GM18517 (cell line): ENCODE measurements at regions not wholly inside any gene's neighbourhood (a gene's known extent, or its start where the extent isn't known, plus 50 kb on each side); places are given as distances from the start of the nearest gene placed in this dataset.

ENCODE experiments used
- ATAC-seq: cut with Tn5 transposase; IDR thresholded peaks from one replicate; pipeline ENCODE4 v1.9.1; 2021; ENCODE audit warnings: mild to moderate bottlenecking, moderate library complexity; ENCODE audit not compliant: unreplicated experiment

DNA sequence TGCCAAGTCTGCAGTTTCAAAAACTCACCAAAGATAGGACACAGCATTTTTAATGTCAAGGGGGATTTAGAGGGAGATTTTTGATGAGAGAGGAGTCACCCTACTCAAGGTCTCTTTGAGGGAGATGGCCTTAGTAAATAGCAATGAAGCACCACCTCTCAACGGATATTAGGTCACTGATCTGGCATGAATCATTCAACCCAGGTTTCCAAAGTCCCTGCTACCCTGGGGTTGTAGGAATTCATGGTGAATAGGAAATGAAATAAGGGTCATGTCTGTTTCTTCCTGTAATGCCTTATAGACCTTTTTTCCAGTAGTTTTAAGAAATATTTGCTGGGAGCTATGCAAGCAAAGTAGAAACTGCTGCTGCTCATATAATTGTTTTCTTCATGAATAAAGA, 2154.9 kb downstream of the LRRC4C start:
- ATAC-seq: no peak

DNA sequence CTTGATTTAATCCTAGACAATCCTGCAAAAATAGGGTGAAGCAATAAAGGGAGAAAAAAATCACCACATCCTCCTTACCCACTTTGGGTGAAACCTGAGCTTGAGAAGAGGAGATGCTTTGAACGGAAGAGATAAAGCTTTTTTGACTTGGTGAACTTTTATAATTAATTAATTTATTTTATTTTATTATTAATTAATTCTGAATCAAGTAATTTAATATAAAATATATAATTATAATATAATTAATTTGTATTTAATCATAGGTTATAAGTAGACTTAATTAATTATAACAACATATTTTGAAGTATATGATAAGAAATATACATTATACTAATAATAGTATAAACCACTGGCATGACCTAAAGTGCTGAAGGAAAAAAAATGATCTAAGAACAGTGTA, 2164.8 kb downstream of the LRRC4C start:
- ATAC-seq: no peak

DNA sequence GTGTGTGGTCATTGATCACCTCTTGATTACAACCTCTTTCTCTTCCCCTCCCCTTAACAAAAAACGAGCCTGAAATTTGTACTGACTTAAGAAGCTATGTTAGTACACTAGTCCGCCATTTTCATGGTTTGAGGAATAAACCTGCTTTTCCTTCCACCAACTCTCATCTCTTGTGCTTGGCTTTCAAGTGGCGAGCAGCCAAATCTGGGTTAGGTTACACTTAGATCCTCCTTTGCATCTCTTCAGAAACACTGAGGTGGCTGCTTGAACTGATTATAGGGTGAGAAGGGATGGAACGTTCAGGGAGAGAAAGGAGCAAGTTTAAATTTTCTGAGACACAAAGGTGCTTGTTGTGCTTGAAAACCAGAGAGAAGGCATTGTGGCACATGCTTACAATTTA, 2171.4 kb downstream of the LRRC4C start:
- ATAC-seq: no peak

DNA sequence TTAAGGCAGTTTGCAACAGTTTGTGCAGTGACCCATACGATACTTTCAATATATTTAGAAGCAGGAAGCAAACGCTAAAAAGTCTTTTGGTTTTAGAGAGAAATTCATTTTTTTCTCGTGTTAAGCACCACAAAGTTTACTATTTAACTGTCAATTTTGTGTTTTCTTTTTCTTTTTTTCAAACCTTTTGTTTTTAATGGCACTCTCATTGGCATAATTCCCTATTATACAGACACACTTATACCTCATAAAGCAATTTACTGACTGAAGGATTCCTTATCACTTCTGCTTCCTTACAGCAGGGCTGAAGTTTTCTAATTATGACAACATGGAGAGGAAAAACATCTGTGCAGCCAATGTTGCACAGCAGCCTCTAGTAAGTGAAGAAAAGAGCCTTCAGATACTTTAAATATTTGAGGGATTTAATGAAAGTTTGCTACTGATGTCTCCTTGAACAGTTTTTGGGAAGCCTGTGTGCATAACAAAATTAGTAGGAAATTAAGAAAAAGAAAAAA, 2191.2 kb downstream of the LRRC4C start:
- no peak for ATAC-seq

DNA sequence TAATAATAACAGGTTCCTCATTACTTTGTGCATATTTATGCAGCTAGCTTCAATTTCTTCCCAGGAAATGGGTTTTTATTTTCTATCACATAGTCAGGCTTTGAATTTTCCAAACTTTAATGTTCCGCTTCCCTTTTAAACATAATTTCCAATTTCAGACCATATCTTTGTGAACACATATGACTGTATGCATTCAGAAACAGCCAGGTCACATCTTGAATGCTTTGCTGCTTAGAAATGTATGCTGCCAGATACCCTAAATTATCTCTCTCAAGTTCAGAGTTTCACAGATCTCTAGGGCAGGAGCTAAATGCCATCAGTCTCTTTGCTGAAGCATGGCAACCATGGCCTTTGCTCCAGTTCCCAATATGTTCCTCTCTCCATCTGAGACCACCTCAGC, 2203.8 kb downstream of the LRRC4C start:
- ATAC-seq: no peak

DNA sequence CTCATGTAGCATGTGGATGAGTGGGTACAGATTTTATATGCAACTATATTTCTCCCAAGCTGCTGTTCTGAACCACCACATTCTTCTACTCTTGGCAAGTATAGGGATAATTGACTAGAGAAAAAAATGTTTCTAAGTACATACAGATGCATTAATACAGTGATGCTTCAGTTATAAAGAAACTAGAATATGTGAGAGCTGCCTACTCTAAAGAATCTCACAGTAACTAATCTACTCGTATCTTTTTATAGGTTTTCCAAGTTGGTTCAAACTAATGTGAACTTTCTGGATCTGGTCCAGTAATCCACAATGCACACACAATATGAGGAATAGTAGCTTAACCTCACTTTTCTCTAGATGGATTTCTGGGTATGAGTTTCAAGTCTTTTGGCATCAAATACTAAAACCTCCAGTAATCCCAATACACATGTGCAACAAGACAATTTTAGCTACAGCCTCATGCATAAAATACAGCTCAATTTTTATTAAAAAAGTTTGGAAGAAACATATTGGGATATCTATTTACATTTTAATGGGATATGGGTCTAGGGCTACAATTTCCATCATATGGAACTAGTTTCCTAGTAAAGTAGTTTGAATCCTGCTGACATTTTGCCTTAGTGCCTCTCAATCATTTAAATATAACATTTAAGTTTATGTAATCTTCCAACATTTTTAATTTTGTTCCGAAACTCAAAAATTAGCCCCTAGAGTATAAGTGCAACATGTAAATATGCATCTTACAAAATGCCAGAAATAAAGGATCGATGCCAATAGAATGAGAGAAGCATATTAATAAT, 2209.7 kb downstream of the LRRC4C start:
- no peak for ATAC-seq

DNA sequence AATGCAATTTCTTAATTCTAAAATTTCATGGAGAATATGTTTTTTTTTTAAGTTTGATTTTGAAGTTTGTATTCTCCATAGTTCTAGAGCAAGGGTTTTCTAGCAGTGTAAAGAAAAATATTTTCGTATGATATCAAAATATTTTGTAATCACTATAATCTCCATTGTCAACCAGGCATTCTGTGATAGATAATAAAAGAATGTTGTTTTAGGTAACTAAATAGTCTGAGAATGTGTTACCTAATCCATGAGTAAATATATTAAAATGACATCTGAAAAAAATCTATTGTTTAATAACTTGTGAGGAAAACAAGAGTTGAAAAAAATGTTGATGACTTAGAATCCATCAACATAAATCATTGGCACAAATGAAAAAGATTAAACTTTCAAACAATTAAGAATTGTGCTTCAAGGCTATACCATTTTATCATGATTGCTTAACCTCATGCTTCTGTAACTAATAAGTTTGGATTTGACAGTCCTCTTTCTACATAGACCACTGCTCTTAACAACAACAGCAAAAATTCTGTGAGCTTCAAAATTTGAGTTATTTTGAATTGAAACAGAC, 2211.8 kb downstream of the LRRC4C start:
- no peak for ATAC-seq

DNA sequence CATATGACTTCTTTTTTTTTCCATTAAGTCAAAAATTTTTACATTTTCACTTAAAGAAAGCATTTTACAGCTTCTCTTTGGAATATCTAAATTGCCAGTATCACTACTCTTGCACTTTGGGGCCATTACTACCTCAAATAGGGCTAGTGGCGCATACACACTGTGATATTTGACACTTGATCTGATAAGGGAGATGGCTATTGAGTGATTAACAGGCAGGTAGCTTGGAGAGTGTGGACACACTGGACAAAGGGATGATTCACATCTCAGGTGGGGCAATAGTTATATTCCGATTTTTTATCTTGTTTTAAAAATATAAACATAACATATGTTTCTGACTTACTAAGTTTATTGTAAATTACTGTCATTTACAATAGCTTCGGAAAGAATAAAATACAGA, 2219.9 kb downstream of the LRRC4C start:
- no peak for ATAC-seq

DNA sequence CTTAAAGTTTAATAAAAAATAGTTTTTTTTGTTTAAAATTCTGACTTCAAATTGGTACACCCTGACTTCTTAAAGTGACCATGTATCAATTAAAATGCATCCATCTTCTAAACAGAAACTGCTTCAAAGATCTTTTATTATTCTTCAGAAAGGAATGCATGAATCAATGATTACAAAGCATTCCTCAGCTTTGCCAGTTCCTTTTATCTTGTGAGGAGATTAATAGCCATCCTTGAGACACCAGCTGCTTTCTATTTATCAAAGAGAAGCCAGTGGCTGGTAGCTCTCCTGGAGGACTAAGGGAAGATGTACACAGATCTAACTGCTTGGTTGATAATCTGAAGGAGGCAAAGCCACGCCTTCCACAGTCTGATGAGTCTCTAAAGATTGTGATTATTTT, 2222.5 kb downstream of the LRRC4C start:
- no peak for ATAC-seq

DNA sequence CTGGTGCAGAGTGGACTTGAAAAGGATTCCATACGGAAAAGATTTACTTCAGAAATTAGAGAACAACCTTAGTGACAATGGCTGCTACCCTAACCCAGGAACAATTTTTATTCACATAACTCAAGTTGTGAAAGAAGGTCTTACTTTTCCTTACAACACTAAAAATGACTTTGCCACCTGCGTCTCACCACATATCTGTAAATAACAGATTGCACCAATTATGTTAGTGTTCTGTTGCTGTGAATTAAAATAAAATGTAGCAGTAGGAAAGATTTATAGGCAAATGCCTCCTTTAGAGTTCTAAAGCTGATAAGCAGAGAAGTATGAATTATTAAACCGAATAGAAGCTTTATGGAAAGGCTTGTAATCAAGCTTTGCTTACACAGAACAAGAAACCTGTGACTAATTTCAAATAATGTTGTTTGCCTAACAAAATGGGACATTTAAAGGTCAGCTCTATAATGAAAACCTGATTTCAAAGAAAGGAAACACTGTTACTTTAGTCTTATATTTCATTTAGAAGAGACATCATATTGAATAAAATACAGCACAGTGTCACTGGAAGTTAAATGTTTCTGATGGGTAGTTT, 2237.8 kb downstream of the LRRC4C start:
- no peak for ATAC-seq

DNA sequence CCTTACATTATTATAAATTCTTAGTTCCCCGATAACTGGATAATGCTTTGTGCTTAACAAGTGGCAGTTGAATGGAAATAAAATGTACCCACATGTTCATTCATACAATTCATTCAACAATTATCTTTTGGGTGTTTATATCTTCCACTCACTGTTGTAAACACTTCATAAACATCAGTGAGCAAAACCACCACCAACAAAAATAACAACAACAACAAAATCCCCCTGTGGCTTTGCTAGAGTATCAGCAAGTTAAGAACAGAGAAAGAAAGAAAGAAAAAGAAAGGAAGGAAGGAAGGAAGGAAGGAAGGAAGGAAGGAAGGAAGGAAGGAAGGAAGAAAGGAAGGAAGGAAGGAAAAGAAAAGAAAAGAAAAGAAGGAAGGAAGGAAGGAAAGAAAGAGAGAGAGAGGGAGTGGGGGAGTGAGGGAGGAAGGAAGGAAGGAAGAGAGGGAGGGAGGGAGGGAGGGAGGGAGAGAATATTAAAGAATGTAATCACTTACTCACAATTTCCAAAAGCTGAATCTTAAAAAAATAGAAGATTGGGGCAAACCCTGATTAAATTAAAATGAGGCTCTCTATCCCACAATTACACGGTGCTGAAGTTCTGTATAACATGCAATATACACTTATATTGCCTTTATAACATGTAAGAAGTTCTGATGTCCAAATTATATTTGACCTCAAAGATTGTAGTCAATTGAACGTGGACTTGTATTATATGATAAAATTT, 2238.8 kb downstream of the LRRC4C start:
- ATAC-seq: no peak

DNA sequence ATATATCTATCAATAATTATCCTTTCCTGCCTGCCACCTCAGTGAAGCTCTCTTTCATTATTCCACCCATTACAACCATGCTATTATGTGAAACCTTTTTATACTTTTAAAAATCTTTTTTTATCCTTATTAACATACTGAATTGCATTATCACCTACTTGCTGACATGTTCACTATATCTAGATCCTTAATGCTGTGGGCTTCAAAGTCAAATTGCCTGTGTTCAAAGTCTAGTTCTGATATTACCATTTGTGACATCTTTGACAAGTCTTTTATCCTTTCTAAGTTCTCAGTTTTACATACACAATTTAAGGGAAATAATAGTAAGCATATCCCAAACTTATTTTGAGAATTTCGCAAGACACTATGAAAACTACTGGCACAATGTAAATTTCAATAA, 2239.4 kb downstream of the LRRC4C start:
- no peak for ATAC-seq

DNA sequence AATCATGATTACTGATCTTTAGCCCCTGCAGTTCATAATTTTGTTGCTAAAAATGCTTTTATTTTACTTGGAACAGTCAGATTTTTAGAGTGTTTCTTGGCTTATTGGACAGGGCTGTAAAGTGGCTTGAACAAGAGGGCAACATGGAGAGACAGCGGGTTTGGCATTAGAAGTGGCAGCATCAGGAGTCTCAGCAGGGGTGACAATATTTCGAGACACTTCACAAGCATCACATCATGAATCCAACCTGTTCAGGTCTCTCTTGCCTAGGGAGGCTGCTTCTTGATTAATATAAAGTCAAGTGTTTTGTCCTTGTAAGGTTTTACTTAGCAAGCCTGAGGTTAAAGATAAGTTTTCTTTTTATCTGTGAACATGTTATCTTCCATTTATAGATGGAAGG, 2249.5 kb downstream of the LRRC4C start:
- no peak for ATAC-seq

DNA sequence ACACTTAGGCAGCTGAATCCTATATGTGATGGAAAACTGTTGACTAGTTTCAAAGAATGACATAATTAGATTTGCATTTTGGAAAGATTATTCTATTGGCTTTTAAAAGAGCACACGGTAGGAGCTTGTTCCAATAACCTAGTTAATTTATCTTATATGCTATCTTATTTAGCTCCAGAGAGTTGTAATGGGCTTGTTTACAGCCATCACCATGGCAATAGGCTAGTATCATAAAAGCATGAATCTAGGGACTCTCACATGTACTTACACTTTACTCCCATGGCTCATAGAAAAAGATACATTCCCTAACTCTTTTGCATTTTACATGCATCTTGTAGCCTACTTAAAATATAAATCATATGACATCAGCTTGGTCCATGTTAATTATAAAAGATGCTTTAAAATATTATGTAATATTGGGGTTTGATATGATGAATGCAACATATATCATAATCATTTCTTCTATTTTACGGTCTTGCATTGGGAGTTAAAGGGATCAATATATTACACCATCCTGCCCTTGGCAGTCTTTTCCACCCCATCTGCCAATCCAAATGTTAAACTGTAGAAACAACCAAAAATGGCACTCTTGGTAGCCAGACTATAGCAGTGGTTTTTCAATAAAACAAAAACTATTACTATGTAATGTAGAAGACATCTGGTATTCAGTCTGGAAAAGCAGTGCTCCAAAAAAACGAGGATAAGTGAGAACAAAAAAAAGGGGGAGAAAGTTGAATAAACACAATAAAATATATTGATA, 2254.0 kb downstream of the LRRC4C start:
- no peak for ATAC-seq

DNA sequence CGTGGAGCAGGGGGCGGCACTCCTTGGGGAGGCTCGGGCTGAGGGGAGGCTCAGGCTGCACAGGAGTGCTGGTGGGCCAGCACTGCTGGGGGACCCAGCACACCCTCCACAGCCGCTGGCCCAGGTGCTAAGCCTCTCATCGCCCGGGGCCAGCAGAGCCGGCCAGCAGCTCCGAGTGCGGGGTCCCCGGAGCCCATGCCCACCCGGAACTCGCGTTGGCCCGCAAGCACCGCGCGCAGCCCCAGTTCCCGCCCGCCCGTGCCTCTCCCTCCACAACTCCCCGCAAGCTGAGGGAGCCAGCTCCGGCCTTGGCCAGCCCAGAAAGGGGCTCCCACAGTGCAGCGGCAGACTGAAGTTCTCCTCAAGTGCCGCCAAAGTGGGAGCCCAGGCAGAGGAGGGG, 2266.8 kb downstream of the LRRC4C start:
- no peak for ATAC-seq

DNA sequence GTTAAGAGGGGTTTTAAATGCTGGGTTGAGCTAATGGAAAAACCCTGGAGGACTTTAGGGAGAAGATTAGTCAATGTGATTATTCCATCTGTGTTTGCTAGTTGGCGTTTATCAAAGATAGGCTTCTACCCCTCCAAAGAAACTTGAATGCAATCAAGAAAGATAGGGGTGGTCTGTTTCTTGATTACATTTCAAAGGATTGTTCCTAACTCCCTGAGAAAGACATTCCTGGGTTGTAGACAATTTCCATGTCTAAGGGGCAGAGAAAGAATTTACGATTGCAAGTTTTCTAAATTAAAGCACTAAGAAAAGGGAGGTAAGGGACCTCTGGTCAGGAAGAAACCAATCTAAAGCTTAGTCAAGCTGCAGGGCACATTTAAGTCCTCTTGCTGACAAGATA, 2268.7 kb downstream of the LRRC4C start:
- no peak for ATAC-seq

DNA sequence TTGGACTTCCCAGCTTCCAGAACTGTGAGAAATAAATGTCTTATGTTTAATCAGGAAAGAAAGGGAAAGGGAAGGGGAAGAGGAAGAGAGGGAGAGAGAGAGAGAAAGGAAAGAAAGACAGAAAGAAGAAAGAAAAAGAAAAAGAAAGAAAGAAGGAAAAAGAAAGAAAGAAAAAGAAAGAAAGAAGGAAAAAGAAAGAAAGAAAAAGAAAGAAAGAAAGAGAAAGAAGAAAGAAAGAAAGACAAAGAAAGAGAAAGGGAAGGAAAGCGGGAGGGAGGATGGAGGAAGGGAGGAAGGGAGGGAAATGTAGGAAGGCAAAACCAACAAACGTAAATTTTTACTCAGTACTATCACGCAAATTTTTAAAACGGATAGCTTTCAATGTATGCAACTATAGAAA, 2281.8 kb downstream of the LRRC4C start:
- ATAC-seq: no peak

DNA sequence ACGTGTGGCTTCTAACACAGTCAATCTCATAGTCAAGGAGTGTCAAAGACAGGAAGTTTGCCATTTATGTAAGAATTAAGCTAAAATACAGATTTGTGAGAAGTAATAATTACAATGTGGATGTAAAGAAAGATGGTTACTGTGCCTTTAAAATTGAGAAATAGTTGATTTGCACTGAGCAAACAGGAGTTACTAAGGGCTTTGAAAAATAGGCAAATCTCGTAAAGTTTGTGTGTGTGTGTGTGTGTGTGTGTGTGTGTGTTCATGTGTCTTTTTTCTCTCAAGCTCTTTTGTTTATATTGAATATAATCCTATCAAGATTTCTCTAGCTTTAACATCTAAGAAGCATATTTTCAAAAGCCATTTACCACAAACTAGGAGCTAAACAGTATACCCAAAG, 2284.5 kb downstream of the LRRC4C start:
- no peak for ATAC-seq

DNA sequence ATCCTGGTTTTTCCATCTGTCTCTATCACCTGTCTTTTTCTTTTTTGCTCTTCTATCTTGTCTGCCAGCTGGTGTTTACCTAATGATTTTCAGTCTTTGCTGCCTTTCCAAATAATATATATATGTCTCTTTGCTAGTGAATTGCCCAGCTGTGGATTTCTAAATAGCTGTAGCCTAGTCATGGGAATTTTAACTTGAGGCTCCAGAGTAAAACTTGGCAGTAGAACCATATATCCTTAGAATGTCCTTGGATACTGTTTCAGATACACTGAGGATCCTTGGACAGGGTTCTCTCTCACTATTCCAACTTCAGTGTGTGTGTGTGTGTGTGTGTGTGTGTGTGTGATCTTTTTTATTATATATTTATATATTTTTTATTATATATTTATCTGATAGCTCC, 2285.3 kb downstream of the LRRC4C start:
- ATAC-seq: no peak

DNA sequence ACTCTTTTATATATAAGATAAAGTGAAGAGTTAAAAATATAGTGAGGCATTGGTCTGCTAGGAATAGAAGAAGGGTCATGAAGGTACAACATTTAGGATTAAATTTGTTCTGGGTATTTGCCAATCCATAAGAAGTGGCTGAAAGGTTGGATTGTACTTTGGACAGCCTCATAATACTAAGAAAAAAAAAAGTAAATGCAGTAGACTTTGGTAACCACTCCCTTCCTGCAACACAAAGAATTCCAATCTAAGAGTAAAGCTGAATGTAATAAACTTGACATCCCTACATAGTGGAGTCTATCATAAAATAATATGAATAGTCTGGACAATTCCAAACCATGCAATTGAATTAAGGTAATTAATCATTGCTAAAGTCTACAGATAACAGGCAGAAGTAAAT, 2294.4 kb downstream of the LRRC4C start:
- ATAC-seq: no peak

DNA sequence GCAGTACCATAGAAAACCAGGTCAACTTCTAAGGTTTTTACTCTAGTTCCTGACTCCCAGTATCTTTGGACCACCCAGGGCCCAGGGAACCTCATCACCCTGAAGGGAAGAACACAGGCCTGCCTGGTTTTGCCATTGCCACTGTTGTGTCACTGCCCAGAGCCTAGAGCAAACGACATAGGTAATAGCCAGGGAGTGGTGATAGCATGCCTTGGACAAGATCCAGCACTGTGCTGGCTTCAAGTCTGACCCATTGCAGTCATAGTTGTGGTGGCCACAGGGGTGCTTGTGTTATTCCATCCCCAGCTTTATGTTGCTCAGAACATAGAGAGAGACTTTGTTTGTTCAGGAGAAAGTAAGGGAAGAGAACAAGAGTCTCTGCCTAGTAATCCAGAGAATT, 2310.2 kb downstream of the LRRC4C start:
- ATAC-seq: no peak
